GM19455 (cell line): ENCODE measurements at regions not wholly inside any gene's neighbourhood (a gene's known extent, or its start where the extent isn't known, plus 50 kb on each side); places are given as distances from the start of the nearest gene placed in this dataset.
"Not testable (repeated sequence)": the region's sequence is repeated elsewhere in the genome, so short reads cannot be mapped to it uniquely, and the experiment has no call there.

Source experiments
- ATAC-seq: cut with Tn5 transposase; IDR thresholded peaks from one replicate; pipeline ENCODE4 v1.9.1; 2021; ENCODE audit not compliant: unreplicated experiment

GRCh38 chrX:39029221-39029620 lies 228.0 kb downstream of the MID1IP1 start:
- no peak for ATAC-seq

- no peak for ATAC-seq
Observed at GRCh38 chrX:39030636-39031035, 229.4 kb downstream of the MID1IP1 start.

- no peak for ATAC-seq
Observed at GRCh38 chrX:39039890-39040289, 238.6 kb downstream of the MID1IP1 start.

DNA sequence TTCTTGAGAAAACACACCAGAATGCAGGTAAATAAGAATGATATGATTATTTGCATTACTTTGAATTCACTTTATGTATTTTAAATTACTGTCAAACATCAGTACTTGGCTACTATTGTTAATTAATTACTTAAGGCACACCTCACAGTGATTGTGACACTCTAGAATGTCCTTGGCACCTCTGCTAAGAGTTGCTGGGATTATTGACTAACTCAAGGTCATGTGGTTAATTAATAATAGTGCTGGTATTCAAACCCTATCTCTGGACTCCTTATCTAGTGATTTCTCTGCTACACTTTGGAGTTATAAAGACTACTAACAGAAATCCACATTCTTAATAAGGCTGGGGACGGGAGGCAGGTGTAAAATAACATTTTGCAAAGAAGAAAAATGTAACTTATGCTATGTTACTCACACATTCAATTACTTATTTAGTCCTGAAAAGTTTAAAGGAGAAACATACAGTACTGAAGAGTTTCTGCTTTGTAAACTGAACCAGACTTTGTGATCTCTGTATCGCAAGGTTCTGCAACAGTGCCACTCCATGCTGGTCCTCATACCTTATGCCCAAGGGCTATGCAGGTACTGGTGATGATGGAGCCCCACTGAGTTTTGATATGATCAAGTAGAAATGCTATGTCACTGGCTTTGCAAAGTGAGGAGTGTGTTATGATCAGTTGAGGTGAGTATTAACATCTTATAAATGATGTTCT lies 242.7 kb downstream of the MID1IP1 start:
- ATAC-seq: no peak

- no peak for ATAC-seq
Observed at GRCh38 chrX:39047174-39047573, 245.9 kb downstream of the MID1IP1 start.

- no peak for ATAC-seq
Observed at GRCh38 chrX:39049975-39050374, 248.7 kb downstream of the MID1IP1 start.

DNA sequence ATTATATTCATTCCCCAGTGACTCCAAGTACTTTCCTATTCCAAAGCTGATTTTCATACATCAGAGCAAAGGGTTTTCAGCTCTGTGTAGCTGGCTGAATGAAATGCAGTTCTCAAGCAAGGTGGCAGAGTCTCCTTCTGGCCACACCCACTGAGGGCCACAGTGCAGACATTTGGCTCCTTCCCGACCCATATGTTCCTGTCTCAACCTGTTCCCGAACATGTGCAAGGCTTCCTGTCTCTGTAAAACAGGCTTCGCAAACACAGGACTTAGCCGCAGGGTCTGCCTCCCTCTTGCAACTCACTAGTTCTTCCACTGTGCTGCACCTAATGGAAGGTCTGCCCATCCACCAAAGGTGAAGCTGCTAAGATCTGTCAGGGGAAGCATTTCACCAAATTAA lies 249.2 kb downstream of the MID1IP1 start:
- ATAC-seq: no peak

DNA sequence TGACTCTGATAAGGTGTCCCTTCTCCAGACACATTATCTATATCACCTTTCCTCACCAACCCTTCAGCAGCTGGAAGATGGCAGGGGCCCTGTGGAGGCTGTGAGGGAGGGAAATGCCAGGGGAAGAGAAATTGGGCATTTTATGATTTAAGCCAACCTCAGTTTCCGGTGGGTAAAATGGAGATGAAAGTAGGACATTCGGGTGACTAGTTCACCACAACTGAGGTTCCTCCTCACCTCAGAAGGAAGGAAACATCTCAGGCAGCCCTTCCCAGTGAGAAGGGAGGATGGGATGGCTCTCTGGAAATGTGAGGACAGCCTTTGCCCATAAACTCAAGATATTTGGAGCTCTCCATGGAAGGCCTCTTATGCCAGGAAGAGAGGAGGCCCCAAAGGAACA lies 251.5 kb downstream of the MID1IP1 start:
- ATAC-seq: no peak

- no peak for ATAC-seq
Observed at GRCh38 chrX:39058724-39059123, 257.5 kb downstream of the MID1IP1 start.

DNA sequence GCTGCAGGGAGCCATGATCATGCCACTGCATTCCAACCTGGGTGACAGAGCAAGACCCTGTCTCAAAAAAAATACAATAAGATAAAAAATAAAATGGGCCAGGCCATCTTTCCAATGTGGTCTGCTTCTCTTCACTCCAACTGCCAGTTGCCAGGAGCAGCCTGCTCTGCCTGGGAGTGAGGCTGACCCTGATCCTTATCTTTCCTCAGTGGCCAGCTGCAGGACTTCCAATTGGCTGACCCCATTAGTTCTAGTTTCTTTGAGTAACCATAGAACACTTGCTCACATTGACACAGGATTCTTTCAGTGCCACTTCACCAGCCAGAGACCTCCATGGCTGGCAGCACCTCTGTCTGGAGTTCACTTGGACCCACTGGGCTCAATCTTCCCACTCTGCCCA lies 258.6 kb downstream of the MID1IP1 start:
- ATAC-seq: no peak

GRCh38 chrX:39063037-39063436 lies 261.8 kb downstream of the MID1IP1 start:
- no peak for ATAC-seq

GRCh38 chrX:39063702-39064101 lies 262.4 kb downstream of the MID1IP1 start:
- no peak for ATAC-seq

DNA sequence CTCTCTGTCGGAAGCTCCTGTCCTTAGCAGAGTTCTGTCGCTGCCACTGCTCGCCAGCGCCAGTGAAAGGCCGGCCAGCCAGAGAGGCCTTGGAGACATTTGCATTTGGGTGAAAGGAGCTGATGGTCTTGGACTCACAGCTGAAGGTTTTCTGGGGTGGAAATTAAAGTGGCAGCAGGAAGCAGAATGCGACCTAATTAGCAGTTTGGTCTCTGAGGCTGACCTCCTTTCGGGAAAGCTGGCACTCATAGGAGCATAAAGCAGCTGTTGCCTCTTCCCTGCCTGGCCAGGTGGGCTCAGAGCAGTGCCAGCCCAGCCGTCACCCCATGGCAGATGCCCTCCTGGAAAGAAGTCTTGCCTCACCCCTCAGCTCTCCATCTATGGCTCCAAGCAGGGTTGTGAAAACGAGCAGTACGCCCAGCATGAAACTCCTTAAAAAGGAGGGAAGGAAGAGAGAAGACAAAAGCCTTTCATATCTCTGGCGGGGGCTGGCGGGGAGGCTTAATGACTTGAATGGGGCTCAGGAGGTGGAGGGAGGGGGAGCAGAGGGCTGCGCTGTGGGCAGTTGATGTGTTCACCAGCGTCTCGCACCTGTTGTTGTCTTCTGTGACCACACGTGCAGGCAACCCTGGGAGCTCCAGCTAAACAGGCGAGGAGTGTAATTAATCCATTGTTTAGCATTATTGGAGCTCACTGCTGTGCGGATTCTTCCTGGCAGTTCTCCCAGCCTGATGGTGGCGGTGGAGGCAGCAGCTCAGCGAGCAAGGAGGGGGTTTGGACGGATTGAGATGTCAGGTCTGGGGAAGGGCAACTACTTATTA lies 264.0 kb downstream of the MID1IP1 start:
- ATAC-seq: no peak

DNA sequence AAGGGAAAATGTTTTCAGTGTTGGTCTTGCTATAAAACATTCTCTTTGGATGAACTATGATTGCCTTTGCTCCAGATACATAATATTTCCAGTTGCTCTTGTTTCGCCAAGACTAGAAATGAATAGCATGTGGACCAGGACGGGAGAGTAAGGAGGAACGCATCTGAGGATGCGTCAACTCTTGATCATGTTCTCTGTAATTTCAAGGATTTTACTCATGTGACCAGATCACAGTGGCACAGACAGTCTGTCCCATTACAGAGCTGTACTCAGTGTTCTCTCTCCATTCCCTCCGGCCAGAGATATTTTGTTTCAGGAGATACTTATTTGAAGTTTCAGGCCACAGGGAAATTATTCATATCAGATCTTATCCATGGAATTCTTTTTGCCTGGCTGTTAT lies 266.6 kb downstream of the MID1IP1 start:
- ATAC-seq: no peak

GRCh38 chrX:39068634-39069033 lies 267.4 kb downstream of the MID1IP1 start:
- not testable (repeated sequence) for ATAC-seq

DNA sequence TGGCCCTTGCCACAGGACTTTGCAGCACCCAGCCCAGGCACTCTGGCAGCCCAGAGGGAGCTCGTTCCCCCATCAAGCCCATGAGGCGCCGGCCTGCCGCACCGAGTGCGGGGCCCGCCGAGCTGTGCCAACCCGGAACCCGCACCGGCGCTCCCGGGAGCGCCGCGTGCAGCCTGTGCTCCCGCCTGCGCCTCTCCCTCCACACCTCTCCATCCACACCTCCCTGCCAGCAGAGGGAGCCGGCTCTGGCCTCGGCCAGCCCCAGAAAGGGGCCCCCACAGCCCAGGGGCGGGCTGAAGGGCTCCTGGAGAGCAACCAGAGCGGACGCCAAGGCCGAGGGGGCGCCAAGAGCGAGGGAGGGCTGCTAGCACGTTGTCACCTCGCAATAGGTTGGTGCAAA lies 268.8 kb downstream of the MID1IP1 start:
- no peak for ATAC-seq

GRCh38 chrX:39073131-39073530 lies 271.9 kb downstream of the MID1IP1 start:
- ATAC-seq: no peak

DNA sequence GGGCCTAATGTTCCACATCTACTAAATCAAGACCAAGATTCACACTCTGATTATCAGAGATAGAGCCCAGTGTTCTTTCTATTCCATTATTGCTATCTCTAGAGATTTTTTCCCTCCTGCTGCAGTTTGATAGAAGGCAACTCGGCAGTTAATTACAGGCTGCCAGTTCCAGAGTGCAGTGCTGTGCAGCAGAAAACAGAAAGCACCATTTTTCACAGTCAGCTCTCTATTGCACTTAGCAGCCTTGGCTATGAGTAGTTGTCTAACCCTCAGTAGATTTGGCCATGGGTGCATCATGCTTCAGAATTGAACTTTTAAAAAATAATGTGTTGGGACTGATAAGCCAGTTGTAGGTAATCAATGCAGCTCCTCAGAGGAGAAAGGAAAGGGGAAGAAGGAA lies 295.3 kb downstream of the MID1IP1 start:
- ATAC-seq: no peak

DNA sequence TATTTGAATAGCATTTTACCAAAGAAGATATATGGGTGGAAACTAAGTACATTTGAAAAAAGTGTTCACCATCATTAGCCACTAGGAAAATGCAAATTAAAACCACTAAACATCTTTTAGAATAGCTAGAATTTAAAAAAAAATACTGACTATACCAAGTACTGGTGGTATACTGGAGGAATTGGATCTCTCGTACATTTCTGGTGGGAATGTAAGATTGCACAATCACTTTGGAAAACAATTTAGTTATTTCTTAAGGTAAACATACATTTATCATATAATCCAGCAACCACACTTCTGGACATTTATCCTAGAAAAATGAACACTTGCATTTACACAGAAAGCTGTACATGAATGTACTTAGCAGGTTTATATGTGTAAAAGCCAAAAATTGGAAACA lies 303.5 kb downstream of the MID1IP1 start:
- no peak for ATAC-seq

GRCh38 chrX:39112143-39112542 lies 310.9 kb downstream of the MID1IP1 start:
- no peak for ATAC-seq

- ATAC-seq: no peak
Observed at GRCh38 chrX:39115166-39115565, 313.9 kb downstream of the MID1IP1 start.

DNA sequence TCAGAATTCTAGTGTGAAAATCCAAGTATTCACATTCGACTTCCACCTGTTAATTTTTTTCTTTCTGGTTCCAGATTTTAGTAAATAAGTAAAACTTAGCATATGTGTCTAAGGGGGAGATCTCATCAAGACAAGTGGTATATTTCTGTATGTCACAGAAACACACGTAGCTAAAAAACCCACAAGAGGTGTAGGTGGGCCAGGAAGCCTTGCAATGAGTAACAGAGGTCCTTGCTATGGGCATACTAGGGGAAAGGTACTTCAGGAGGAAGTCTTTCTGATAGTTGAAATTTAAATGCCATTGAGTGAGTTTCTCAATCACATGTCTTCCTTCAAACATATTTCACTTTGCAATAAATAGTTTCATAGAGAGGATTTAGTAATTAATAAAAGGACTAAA lies 315.8 kb downstream of the MID1IP1 start:
- no peak for ATAC-seq
